Omental fat pad (tissue), 3 donors: ENCODE measurements at regions not wholly inside any gene's neighbourhood (a gene's known extent, or its start where the extent isn't known, plus 50 kb on each side); places are given as distances from the start of the nearest gene placed in this dataset.
"Not testable (repeated sequence)": the region's sequence is repeated elsewhere in the genome, so short reads cannot be mapped to it uniquely, and the experiment has no call there.

ENCODE experiments used
- ATAC-seq: fragments of 150-250 bp; one replicate; pipeline ENCODE4 v1.9.1; 2016; ENCODE audit warnings: mild to moderate bottlenecking, moderate library complexity; ENCODE audit not compliant: low FRiP score
- DNase-seq: peaks from one replicate; pipeline ENCODE4 v3.0.0-alpha.2; 2019; ENCODE audit warnings: low spot score
- TF ChIP-seq, protein P1 (sequence below), 3 donors: fragments of 450-650 bp; IDR thresholded peaks; one replicate each; pipeline ENCODE4 v1.5.1; 2016 to 2017; ENCODE audit warnings: antibody characterized with exemption in 3 of 3, mild to moderate bottlenecking in 3 of 3, moderate library complexity in 2 of 3

DNA sequence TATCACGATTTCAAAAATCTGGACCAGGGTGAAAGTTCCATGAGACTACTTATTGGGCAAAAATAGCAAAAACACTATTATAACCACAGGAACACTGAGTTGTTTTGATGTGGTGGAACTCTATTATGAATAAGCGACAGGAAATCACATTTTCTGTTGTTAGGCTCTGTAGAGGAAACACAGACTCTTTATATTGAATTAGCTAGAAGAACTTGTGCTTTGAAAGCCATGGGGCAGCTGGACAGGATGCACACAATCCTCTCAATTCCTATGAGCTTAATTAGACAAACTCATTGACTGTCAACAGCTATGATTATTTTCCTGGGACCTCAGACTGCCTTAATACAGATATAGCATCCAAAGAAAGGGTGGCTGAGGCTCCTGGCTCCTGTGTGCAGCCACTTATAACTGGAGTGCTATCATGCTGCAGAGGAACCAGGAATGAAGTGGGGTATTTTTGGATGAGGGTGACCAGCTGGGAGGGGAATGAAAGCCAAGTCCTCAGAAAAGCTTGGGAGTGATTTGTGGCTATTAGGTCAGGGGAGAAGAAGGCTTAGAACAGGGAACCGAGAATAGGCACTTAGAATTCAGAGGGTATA, 657.3 kb downstream of the TYW1 start:
- no peak for ATAC-seq
- TF ChIP-seq, protein P1, sequence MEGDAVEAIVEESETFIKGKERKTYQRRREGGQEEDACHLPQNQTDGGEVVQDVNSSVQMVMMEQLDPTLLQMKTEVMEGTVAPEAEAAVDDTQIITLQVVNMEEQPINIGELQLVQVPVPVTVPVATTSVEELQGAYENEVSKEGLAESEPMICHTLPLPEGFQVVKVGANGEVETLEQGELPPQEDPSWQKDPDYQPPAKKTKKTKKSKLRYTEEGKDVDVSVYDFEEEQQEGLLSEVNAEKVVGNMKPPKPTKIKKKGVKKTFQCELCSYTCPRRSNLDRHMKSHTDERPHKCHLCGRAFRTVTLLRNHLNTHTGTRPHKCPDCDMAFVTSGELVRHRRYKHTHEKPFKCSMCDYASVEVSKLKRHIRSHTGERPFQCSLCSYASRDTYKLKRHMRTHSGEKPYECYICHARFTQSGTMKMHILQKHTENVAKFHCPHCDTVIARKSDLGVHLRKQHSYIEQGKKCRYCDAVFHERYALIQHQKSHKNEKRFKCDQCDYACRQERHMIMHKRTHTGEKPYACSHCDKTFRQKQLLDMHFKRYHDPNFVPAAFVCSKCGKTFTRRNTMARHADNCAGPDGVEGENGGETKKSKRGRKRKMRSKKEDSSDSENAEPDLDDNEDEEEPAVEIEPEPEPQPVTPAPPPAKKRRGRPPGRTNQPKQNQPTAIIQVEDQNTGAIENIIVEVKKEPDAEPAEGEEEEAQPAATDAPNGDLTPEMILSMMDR (IDR thresholded peaks at IDR 0.05), result no peak
- no peak for DNase-seq

- ATAC-seq (no peak), DNase-seq (no peak)
- TF ChIP-seq, protein P1 (IDR thresholded peaks at IDR 0.05), result no peak
These were observed 658.0 kb downstream of the TYW1 start for GRCh38 chr7:67654642-67655041.

DNA sequence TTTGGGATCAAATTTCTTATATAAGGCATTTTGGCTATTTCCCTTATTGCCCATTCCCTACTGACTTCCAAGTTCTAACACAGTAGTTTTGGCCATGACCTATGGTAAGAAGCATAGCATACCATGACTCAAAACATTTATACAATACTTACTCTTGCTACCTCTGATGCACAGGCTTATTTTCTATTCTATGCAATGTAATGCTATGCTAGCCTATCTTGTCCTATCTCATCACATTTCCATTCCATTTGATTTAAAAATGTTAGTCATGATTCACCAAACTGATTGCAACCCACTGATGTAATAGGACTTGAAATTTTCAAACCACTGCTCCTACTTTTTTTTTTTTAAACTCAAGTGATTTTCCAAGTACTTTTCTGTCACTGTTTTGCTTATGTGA, 658.5 kb downstream of the TYW1 start:
- ATAC-seq (no peak), DNase-seq (no peak)
- TF ChIP-seq, protein P1 (IDR thresholded peaks at IDR 0.05), result no peak

DNA sequence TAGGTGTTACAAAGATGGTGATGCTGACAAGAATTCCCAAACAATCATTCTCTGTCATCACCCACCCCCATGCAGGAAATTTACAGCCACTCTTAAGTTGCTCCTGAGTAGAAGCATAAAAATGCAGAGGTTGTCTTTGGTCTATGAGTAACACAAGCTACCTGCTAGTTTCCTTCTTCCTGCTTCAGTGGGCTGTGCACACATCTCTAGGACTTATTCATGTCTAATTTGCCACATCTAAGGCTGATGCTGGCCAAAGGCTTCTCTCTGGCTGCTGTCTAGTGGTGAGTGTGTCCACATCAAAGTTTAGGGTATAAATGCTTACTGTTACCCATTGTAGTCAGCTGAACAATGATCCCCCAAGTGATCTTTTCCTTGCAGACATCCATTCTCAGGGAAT, 662.5 kb downstream of the TYW1 start:
- DNase-seq (no peak), ATAC-seq (no peak)
- TF ChIP-seq, protein P1 (IDR thresholded peaks at IDR 0.05), result no peak

- ATAC-seq (no peak), DNase-seq (no peak)
- TF ChIP-seq, protein P1 (IDR thresholded peaks at IDR 0.05), result no peak
These were observed 666.2 kb downstream of the TYW1 start for GRCh38 chr7:67662804-67663203.

DNA sequence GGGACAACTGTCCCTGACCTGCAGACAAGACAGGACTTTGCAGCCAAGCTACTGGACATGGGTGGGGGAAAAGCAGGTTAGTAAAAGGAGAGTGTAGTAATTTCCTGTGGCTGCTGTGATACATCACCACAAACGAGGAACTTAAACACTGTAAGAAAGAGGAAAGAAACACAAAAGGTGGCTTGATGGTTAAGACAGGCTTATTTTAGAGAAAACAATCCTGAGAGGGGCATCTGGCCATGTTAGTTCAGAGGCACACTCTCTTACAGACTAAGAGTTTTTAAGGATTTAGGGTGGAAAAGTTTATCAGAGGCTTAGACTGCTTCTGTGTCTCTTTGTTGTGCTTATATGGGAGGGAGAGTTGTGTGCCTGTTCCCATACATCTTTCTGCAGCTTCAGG, 667.0 kb downstream of the TYW1 start:
- TF ChIP-seq, protein P1 (IDR thresholded peaks at IDR 0.05), result no peak
- DNase-seq (no peak), ATAC-seq (no peak)

DNA sequence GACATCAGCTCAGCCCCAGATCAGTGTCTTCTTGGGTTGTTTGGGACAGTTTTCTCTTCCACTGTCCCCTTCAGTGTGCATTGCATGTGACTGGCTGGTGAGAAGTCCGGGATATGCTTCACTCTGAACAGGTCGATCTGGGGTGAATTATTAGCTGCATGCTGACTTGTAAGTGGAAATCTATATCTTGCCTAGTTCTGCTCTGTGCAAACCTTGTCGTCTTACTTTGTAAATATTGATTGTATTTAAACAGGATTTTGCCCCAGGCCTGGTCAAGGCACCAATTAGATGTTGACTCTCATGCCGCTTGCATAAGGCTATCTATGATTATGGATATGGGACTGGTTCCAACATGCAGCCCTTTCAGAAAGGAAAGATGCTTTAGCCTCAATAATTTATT, 669.7 kb downstream of the TYW1 start:
- not testable (repeated sequence) for DNase-seq, ATAC-seq
